Duodenal mucosa (tissue), 2 donors: ENCODE measurements at regions not wholly inside any gene's neighbourhood (a gene's known extent, or its start where the extent isn't known, plus 50 kb on each side); places are given as distances from the start of the nearest gene placed in this dataset.

Experiments used
- H3K27ac ChIP-seq: one replicate; pipeline ENCODE4 v1.7.0; 2013; ENCODE audit warnings: low read depth, low read length
- H3K27me3 ChIP-seq, 2 donors: one replicate each; pipeline ENCODE4 v1.7.0; 2013; ENCODE audit warnings: low read length in 2 of 2, control low read depth in 1 of 2; ENCODE audit not compliant: insufficient read depth in 2 of 2, control insufficient read depth in 1 of 2
- H3K36me3 ChIP-seq, 2 donors: one replicate each; pipeline ENCODE4 v1.7.0; 2013; ENCODE audit warnings: low read length in 2 of 2, control low read depth in 1 of 2; ENCODE audit not compliant: insufficient read depth in 2 of 2, control insufficient read depth in 1 of 2
- H3K4me1 ChIP-seq, 2 donors: one replicate each; pipeline ENCODE4 v1.7.0; 2013; ENCODE audit warnings: low read length in 2 of 2, control low read depth in 1 of 2; ENCODE audit not compliant: insufficient read depth in 2 of 2, control insufficient read depth in 1 of 2
- H3K4me3 ChIP-seq, 2 donors: one replicate each; pipeline ENCODE4 v1.7.0; 2013; ENCODE audit warnings: low read length in 2 of 2, low read depth in 1 of 2
- H3K9ac ChIP-seq, 2 donors: one replicate each; pipeline ENCODE4 v1.7.0; 2013; ENCODE audit warnings: low read length in 2 of 2, low read depth in 1 of 2
- H3K9me3 ChIP-seq, 2 donors: one replicate each; pipeline ENCODE4 v1.7.0; 2013; ENCODE audit warnings: low read length in 2 of 2, control low read depth in 1 of 2; ENCODE audit not compliant: control insufficient read depth in 1 of 2

DNA sequence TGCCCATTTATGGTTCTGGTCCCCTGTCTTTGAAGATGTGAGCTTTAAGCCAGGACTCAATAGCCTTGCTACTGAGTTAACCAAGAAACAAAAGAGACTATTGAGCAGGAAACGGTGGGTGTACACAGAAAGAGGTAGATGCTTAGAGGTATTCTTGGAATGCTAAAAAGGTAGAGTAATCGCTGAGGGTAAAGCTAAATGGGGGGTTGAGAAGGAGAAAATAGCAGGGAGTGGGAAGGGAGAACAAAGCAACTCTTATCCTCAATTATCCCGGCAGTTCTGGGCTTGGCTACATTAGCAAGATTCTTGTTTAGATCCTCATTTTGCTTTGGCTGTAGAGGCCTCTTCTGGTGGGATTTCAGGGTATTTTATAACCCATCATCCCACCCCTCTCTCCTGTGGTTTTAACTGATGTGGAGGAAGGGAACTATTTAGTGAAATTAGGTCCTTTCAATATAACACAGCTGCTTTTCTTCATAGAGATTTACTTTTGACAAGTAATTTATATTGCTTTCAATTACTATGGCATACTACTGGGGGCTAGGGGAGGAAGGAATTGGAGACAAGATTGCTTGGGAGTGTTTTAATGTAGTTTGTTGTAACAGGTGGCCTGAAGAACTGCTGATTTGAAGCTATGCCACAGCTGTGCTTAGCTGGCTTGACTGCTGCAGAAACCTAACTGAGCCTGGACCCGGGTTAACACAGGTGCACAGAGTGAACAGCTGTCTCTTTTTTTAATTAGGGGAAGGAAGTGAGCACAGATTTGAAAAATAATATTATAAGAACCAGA lies 234.3 kb upstream of the CCDC54 start:
- Histone ChIP-seq H3K4me1 (no peaks in the 10 kb centered on the region), H3K9ac (no peak overlapping the region), H3K36me3 (no peaks in the 10 kb centered on the region), H3K27me3 (no peaks in the 10 kb centered on the region), H3K9me3 (no peaks in the 10 kb centered on the region), H3K27ac (no peak overlapping the region), H3K4me3 (no peak overlapping the region)

DNA sequence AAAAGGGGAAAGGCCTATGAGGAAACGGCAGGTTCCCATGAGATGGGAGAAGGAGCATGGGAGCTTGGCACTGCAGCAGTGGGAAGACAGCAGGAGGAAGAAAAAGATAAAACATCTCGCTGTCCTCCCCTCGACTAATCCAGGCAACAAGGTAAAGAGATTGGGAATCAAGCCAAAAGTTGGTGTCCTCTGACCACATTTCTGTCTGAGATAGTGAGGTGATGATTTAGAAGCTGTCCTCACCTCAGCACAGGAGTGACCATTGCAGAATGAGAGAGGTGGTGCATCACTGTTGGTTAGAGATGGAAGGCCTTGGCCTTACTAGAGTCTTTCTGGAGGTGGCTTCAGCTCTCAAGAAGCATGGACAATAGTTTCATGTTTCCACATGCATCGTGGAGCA lies 226.6 kb upstream of the CCDC54 start:
- Histone ChIP-seq H3K27ac (no peak overlapping the region), H3K4me1 (no peaks in the 10 kb centered on the region), H3K27me3 (no peaks in the 10 kb centered on the region), H3K9ac (no peak overlapping the region), H3K9me3 (no peaks in the 10 kb centered on the region), H3K4me3 (no peak overlapping the region), H3K36me3 (no peaks in the 10 kb centered on the region)

DNA sequence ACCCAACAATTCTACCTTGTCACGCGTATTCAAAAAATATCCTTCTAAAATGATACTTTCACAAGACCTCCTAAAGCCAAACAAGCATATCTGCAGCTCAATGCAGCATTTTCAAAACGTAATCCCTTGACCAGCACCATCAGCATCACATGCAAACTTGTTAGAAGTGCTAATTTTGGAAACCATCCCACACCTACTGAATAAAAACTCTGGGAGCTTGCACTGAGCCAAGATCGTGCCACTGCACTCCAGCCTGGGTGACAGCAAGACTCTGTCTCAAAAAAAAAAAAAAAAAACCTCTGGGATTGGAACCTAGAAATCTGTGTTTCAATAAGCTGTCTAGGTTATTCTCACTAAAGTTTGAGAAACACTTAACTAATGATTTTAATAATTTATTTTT lies 223.3 kb upstream of the CCDC54 start:
- Histone ChIP-seq H3K27ac (no peak overlapping the region), H3K36me3 (no peaks in the 10 kb centered on the region), H3K9me3 (peaks cover 0 to 3% of the 10 kb centered on the region in 2 donors), H3K27me3 (no peaks in the 10 kb centered on the region), H3K4me3 (no peak overlapping the region), H3K9ac (no peak overlapping the region), H3K4me1 (no peaks in the 10 kb centered on the region)

DNA sequence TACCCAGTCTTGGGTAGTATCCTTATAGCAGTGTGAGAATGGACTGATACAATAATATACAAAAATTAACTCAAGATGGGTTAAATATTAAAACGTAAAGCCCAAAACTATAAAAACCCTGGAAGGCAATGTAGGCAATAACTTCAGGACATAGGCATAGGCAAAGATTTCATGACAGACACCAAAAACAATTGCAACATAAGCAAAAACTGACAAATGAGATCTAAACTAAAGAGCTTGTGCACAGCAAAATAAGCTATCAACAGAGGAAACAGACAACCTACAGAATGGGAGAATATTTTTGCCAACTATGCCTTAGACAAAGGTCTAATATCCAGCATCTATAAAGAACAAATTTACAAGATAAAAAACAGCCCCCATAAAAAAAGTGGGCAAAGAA lies 204.8 kb upstream of the CCDC54 start:
- Histone ChIP-seq H3K4me3 (no peak overlapping the region), H3K9me3 (peaks cover 0 to 7% of the 10 kb centered on the region in 2 donors), H3K4me1 (no peaks in the 10 kb centered on the region), H3K9ac (no peak overlapping the region), H3K27me3 (no peaks in the 10 kb centered on the region), H3K27ac (no peak overlapping the region), H3K36me3 (no peaks in the 10 kb centered on the region)

DNA sequence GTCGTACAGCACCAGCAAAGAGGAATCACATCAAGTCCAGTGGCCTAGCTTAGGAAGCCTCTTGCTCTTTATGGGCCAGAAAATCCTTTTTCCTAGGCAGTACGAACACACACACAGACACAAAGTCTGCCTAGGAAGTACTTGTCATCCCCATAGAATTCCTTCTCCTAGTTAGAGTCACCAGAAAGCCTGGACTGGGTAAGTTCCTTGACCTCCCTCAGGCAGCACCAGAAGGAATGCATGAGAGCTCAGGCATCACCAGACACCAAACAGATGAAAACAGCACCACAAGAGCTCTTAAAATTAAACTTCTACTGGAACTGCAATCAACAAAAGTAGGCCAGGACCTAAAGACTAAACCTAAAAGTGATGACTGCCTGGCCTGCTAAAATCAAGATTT lies 192.9 kb upstream of the CCDC54 start:
- H3K9ac ChIP-seq, result no peak overlapping the region
- no peaks in the 10 kb centered on the region for H3K9me3 ChIP-seq
- H3K36me3 ChIP-seq, result no peaks in the 10 kb centered on the region
- no peak overlapping the region for H3K4me3 ChIP-seq
- no peaks in the 10 kb centered on the region for H3K4me1 ChIP-seq
- no peak overlapping the region for H3K27ac ChIP-seq
- no peaks in the 10 kb centered on the region for H3K27me3 ChIP-seq

DNA sequence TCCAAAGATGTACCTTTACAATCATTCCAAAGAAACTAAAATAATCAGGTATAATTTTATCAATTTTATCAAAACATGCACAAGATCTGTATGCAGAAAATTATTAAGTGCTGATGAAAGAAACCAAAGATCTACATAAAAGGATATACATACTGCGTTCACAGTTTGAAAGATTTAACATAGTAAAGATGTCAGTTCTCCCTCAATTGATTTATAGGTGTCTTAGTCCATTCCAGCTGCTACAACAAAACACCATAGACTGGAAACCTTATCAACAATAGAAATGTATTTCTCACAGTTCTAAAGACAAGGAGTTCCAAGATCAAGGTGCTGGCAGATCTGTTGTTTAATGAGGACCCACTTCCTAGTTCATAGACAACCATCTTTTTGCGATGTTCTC lies 189.0 kb upstream of the CCDC54 start:
- Histone ChIP-seq H3K27ac (no peak overlapping the region), H3K9me3 (no peaks in the 10 kb centered on the region), H3K4me3 (no peak overlapping the region), H3K27me3 (no peaks in the 10 kb centered on the region), H3K9ac (no peak overlapping the region), H3K36me3 (no peaks in the 10 kb centered on the region), H3K4me1 (no peaks in the 10 kb centered on the region)

DNA sequence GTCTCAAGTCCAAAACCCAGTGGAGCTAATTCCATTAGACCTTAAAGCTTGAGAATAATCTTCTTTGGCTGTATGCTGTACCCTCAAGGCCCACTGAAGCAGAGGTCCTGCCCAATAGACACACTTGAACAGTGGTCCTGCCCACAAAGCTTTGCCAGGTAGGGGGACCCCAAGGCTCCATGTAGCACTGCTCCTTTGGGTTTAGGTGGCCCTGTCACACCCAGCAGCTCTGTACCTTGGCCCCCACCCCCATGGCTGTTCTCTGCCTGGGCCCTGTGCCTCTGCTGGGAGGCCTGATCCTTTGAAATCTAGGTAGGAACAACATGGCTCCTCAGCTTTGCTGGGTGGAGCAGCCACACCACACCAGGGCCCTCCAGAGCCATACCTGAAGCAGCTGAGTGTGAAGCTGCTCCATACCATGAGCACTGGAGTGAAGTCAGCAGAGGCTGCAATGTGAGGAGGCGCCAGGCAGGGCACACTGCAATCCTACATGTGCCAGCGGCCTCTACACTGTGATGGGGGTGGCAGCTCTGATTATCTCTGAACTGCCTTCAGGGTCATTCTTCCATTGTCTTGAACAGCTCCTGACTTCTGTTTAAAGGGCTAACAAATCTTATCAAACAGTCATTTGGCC lies 188.0 kb upstream of the CCDC54 start:
- Histone ChIP-seq H3K9me3 (no peaks in the 10 kb centered on the region), H3K4me3 (no peak overlapping the region), H3K9ac (no peak overlapping the region), H3K36me3 (no peaks in the 10 kb centered on the region), H3K4me1 (no peaks in the 10 kb centered on the region), H3K27ac (no peak overlapping the region), H3K27me3 (no peaks in the 10 kb centered on the region)

DNA sequence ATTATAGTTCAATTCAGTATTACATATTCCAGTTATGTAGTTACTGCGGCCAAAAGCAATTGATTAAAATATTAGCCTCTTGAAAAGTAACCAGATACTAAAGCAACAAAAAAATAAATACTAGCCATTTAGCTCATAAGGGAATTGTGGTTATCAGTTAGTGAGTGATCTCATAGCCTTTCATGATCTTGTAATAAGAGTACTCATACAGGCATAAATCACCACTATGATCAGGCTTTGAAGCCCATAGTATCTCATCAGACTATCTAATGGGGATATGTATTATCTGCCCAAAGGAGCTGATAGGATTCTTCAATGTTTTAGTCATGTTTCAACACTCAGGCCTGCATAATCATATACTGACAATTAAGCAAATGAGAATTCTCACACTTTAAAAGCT lies 184.1 kb upstream of the CCDC54 start:
- Histone ChIP-seq H3K9me3 (no peaks in the 10 kb centered on the region), H3K36me3 (no peaks in the 10 kb centered on the region), H3K4me1 (no peaks in the 10 kb centered on the region), H3K4me3 (no peak overlapping the region), H3K27ac (no peak overlapping the region), H3K9ac (no peak overlapping the region), H3K27me3 (no peaks in the 10 kb centered on the region)

DNA sequence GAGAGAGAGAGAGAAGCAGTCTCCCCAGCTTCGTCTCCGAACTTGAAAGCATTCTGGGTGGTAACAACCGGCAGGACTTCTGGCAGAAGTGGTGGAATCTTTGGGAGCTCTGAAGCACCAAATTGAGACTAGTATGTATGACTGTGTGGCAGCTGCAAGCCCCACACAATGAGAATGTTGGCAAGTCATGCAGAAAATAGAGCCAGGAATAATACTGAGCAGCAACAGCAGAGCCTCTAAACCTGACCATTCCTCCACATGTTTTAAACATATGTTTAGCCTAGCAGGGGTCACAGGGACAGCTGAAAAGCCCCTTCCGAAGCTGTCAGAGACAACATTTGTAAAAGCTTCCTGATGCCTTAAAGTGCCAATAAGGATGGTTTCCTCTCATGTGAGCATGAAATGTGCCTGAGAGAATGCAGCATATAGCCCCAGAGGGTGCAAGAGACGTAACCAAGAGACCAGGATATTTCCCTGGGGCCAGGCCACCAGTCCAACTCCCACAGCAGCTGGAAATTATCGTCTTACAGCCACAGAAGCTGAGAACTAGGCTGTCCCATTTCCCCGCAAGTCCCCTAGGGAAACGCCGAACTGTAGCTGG lies 178.6 kb upstream of the CCDC54 start:
- Histone ChIP-seq H3K27ac (no peak overlapping the region), H3K9me3 (no peaks in the 10 kb centered on the region), H3K9ac (no peak overlapping the region), H3K4me3 (no peak overlapping the region), H3K27me3 (no peaks in the 10 kb centered on the region), H3K36me3 (no peaks in the 10 kb centered on the region), H3K4me1 (no peaks in the 10 kb centered on the region)

DNA sequence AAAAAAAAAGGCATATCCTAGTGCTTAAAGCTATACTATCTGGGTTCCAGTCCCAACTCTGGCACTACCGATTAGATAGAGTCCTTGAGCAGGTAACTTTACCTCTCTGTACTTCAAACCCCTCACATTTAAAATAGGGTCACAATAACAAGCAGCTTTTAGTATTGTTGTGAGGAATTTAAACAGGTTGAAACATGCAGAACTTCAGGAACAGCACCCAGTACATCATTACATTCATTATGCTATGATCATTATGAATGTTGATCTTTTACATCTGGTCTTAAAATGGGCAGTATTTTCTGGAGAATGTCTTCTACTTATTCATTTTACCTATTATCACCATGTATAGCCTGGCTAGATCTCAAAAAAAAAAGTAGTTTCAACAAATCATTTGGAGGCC lies 176.1 kb upstream of the CCDC54 start:
- Histone ChIP-seq H3K4me1 (no peaks in the 10 kb centered on the region), H3K36me3 (no peaks in the 10 kb centered on the region), H3K27ac (no peak overlapping the region), H3K9ac (no peak overlapping the region), H3K4me3 (no peak overlapping the region), H3K27me3 (no peaks in the 10 kb centered on the region), H3K9me3 (no peaks in the 10 kb centered on the region)
